Epithelial cell of esophagus (primary cell): ENCODE measurements at regions not wholly inside any gene's neighbourhood (a gene's known extent, or its start where the extent isn't known, plus 50 kb on each side); places are given as distances from the start of the nearest gene placed in this dataset.
A peak's percentile ranks its signal among the peaks of the same experiment; 100 is the strongest.
"Not testable (repeated sequence)": the region's sequence is repeated elsewhere in the genome, so short reads cannot be mapped to it uniquely, and the experiment has no call there.

Source experiments
- DNase-seq: peaks from one replicate; pipeline ENCODE4 v3.0.0; 2010; ENCODE audit warnings: low read depth
- H3K4me3 ChIP-seq: 2 replicates; pipeline ENCODE4 v1.5.1; 2011; ENCODE audit warnings: mild to moderate bottlenecking, low read length, control low read depth
- TF ChIP-seq, protein P1 (sequence below): IDR thresholded peaks from 2 replicates; pipeline ENCODE4 v1.5.1; 2011; ENCODE audit warnings: low read depth, mild to moderate bottlenecking, low read length, control low read depth, inconsistent platforms; ENCODE audit not compliant: insufficient read depth; ENCODE audit errors: missing control alignments

DNA sequence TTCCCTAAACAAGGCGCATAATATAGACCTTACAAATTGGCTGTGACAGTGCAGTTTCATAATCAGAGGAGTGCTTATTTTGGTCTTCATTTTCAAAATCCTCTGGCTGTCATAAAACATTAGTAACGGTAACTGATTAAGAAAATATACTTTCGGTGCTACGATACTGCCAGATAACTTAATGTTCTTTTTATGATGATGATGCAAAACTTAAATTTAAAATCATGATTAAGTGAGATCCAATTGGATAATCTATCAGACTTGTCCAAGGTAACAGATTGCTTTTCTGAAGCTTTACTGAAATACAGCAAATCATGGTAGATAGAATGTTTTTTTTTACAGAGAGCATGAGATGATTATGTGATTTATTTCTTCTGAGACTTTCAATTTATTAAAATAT, 364.2 kb upstream of the CNTN3 start:
- TF ChIP-seq, protein P1, sequence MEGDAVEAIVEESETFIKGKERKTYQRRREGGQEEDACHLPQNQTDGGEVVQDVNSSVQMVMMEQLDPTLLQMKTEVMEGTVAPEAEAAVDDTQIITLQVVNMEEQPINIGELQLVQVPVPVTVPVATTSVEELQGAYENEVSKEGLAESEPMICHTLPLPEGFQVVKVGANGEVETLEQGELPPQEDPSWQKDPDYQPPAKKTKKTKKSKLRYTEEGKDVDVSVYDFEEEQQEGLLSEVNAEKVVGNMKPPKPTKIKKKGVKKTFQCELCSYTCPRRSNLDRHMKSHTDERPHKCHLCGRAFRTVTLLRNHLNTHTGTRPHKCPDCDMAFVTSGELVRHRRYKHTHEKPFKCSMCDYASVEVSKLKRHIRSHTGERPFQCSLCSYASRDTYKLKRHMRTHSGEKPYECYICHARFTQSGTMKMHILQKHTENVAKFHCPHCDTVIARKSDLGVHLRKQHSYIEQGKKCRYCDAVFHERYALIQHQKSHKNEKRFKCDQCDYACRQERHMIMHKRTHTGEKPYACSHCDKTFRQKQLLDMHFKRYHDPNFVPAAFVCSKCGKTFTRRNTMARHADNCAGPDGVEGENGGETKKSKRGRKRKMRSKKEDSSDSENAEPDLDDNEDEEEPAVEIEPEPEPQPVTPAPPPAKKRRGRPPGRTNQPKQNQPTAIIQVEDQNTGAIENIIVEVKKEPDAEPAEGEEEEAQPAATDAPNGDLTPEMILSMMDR: no peak
- no peak for DNase-seq
- no peak overlapping the region for H3K4me3 ChIP-seq

DNA sequence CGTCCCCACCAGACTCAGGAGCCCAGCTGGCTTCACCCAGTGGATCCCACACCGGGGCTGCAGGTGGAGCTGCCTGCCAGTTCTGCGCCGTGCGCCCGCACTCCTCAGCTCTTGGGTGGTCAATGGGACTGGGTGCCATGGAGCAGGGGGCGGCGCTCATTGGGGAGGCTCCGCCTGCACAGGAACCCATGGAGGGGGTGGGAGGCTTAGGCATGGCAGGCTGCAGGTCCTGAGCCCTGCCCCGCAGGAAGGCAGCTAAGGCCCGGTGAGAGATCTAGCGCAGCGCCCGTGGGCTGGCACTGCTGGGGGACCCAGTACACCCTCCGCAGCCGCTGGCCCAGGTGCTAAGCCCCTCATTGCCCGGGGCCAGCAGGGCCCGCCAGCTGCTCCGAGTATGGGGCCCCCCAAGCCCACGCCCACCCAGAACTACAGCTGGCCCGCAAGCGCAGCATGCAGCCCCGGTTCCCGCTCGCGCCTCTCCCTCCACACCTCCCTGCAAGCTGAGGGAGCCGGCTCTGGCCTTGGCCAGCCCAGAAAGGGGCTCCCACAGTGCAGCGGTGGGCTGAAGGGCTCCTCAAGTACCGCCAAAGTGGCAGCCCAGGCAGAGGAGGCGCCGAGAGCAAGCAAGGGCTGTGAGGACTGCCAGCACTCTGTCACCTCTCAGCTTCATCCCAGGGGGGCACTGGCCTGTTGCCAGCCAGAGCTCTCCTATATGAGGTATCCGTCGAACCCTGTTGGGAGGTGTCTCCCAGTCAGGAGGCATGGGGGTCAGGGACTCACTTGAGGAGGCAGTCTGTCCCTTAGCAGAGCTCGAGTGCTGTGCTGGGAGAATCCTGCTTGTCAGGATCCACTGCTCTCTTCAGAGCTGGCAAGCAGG, 370.8 kb upstream of the CNTN3 start:
- not testable (repeated sequence) for DNase-seq, H3K4me3 ChIP-seq

DNA sequence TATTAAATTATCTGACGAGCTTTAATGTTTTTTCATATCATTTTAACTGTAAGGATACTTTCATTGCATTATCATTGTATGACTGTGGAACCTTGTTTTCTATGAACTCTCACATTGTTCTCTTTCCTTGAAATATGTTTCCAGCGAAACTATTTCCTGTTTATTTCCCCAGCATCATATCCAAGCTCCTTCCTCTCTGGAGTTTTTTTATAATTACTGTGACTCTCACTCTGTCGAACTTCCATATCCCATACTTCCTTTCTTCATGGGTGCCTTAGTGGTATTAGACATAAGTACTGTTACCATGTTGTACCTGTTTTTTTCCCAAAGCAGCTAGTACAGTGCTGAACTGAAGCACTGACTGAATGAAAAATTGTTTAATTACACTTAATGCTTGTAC, 373.6 kb upstream of the CNTN3 start:
- TF ChIP-seq, protein P1: no peak
- DNase-seq: no peak
- H3K4me3 ChIP-seq: no peak overlapping the region

DNA sequence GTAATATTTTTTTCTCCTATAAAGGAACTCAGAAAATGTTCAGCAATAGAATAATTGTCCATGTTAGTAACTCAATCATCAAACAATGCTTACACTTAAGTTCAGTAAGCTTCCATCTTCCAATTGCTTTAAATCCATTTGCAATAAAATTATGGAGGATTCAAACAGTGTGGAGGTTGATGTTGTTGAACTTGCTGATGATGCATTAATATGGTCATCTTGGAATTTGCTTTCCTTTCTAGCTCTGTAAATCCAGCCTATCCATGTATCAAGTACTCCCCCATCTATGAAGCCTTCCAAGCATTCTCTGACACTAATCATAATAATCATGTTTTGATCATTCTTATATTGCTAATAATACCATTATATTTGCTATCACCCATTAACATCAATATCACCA, 378.4 kb upstream of the CNTN3 start:
- DNase-seq: no peak
- no peak overlapping the region for H3K4me3 ChIP-seq
- TF ChIP-seq, protein P1: no peak

DNA sequence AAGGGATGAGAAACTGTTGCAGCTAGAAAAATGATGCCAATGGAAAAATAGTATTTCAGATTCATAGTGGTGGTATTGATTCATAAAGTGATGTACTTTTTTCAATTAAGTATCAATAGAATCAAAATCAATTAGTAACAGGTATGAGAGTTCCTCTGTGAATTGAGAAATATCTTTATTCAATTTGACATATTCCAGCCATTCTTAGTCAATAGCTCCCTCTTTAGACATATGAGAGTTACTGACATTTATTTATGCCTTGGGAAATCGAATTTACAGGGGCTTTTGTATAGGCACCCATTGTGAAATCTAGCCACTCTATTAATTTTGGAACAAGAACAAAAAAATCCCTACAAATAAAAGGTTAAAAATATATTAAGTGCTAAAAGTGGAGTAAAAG, 386.9 kb upstream of the CNTN3 start:
- TF ChIP-seq, protein P1: peak; percentile 29
- DNase-seq: peak; percentile 17
- no peak overlapping the region for H3K4me3 ChIP-seq

DNA sequence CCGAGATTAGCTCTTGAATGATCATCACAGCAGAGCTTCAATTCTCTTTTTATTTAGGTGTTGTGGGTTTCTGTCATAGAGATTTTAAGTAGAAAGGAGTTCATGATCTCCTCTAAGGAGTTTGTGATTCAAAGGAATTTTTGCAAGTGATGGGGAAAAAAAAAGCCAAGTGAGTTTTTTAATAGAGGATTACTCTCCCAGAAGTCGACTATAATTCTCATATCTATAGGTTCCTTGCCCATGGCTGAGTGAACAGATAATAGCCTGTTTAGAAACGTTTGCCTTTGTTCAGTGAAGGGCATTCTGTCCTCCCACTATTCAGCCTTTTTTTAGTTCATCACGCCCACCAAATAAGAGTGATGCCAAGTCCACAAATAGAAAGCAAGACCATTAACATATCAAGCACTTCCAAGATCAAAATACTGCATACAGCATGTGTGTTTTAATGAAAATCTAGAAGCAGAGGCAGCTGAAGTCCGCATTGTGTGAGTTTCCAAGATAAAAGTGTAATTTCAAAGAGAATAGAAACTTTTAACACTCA, 398.4 kb upstream of the CNTN3 start:
- TF ChIP-seq, protein P1: no peak
- no peak overlapping the region for H3K4me3 ChIP-seq
- DNase-seq: no peak

DNA sequence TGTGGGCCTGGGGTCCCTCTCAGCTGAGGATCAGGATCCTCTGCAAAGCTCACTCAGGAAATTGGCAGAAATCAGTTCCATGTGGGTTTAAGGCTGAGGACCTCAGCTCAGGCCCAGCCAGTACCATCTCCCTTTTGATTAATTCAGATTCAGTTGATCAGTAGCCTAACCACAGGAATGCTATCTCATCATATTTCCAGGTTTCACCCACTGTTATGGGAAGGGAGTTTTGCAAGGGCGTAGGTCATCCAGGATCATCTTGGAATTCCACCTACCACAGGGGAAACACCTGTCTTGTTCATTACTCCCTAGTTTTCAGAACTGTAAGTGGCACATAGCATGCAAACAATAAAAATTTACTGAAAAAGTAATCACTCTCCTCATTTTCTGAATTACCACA, 399.5 kb upstream of the CNTN3 start:
- TF ChIP-seq, protein P1: no peak
- H3K4me3 ChIP-seq: no peak overlapping the region
- no peak for DNase-seq
